ENCODE measurements at regions not wholly inside any gene's neighbourhood (a gene's known extent, or its start where the extent isn't known, plus 50 kb on each side); places are given as distances from the start of the nearest gene placed in this dataset.
"Not testable (repeated sequence)": the region's sequence is repeated elsewhere in the genome, so short reads cannot be mapped to it uniquely, and the experiment has no call there.

DNA sequence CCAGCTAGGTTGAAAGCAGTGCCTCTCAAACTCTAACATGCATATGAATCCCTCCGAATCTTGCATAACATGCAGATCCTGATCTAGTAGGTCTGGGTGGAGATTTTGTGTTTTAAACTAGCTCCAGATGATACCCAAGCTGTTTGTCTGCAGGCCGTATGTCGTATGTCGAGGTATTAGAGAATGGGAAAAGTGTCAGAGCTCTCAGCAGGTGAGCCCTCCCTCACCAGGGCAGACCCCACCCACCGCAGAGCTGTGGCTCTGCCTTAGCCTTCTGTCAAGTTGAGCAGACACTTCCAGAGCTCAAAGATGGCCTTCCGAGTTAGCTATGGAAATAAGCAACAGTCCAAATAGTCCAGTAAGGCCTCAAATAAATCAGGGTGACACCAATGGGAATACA lies 83.2 kb upstream of the MAP3K1 start:
- no peak for DNase-seq (ENCODE audit: low read depth in 2 of 2)
- TF ChIP-seq, protein P1, sequence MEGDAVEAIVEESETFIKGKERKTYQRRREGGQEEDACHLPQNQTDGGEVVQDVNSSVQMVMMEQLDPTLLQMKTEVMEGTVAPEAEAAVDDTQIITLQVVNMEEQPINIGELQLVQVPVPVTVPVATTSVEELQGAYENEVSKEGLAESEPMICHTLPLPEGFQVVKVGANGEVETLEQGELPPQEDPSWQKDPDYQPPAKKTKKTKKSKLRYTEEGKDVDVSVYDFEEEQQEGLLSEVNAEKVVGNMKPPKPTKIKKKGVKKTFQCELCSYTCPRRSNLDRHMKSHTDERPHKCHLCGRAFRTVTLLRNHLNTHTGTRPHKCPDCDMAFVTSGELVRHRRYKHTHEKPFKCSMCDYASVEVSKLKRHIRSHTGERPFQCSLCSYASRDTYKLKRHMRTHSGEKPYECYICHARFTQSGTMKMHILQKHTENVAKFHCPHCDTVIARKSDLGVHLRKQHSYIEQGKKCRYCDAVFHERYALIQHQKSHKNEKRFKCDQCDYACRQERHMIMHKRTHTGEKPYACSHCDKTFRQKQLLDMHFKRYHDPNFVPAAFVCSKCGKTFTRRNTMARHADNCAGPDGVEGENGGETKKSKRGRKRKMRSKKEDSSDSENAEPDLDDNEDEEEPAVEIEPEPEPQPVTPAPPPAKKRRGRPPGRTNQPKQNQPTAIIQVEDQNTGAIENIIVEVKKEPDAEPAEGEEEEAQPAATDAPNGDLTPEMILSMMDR (IDR thresholded peaks at IDR 0.05; ENCODE audit: low read depth, low read length) = no peak
- H3K4me3 ChIP-seq (replicated peaks in 1 of 2; ENCODE audit: low read depth in 2 of 2, low read length in 2 of 2) = no peak overlapping the region

DNA sequence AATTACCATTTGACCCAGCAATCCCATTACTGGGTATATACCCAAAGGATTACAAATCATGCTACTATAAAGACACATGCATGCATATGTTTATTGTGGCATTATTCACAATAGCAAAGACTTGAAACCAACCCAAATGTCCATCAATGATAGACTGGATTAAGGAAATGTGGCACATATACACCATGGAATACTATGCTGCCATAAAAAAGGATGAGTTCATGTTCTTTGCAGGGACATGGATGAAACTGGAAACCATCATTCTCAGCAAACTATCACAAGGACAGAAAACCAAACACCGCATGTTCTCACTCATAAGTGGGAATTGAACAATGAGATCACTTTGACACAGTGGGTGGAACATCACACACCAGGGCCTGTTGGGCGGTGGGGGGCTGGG lies 83.9 kb upstream of the MAP3K1 start:
- H3K4me3 ChIP-seq (replicated peaks in 1 of 2; ENCODE audit: low read depth in 2 of 2, low read length in 2 of 2); DNase-seq (ENCODE audit: low read depth in 2 of 2): not testable (repeated sequence)

DNA sequence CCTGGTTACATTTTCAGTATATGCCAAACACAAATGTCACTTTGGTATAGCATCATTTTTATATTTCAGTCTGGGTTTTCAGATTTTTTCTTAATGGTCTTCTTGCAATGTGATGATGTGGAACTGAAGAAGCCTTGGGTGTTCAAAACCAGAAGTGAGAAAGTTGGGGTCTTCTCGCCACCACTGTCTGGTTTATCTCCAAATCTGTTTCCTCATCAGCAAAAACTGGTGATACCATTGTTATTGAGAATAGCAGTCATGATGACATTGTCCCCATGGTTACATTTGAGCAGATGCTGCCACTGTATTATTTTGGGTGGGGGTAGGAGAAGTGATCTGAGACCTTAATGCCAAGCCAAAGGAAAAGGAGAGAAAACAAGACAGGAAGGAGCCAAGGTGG lies 85.9 kb upstream of the MAP3K1 start:
- TF ChIP-seq, protein P1 (IDR thresholded peaks at IDR 0.05; ENCODE audit: low read depth, low read length) = no peak
- H3K4me3 ChIP-seq (replicated peaks in 1 of 2; ENCODE audit: low read depth in 2 of 2, low read length in 2 of 2) = no peak overlapping the region
- DNase-seq (ENCODE audit: low read depth in 2 of 2) = no peak

DNA sequence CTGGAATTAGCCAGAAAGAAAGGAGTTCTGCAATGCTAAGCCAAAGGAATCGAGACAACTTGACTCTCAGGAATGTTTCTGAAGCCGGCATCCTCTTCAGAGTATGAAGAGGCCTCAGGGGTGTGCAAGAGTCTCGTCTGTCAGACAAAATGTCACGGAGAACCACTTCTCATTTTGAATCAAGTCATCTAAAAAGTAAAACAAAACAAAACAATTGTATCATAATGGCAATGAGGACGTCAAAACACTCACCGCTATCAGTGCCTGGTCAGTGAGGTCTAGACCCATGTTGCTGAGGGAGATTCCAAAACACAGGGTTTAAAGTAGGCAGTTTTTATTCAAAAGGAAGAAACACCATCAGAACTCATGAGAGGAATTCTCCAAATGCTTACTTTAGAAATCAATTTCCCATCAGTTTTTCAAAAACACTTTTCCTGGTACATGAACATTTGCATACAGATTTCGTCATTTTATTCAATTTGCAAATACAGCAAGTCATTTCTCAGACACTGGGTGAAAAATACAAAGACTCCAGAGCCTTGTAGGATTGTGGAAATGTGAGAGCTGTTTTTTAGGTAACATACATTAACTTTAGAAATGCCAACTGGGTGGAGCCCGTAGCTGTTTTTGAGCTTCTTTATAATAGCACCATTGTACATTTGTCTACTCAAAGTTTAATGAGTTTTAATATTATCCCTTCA lies 89.5 kb upstream of the MAP3K1 start:
- no peak overlapping the region for H3K4me3 ChIP-seq (replicated peaks in 1 of 2; ENCODE audit: low read depth in 2 of 2, low read length in 2 of 2)
- TF ChIP-seq, protein P1 (IDR thresholded peaks at IDR 0.05; ENCODE audit: low read depth, low read length) = no peak
- peak; percentile 3 to 4 for DNase-seq (ENCODE audit: low read depth in 2 of 2)

DNA sequence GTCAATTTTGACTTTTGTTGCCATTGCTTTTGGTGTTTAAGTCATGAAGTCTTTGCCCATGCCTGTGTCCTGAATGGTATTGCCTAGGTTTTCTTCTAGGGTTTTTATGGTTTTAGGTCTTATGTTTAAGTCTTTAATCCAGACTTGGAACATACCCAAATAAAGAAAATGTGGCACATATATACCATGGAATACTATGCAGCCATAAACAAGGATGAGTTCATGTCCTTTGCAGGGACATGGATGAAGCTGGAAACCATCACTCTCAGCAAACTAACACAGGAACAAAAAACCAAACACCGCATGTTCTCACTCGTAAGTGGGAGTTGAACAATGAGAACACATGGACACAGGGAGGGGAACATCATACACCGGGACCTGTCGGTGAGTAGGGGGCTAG lies 90.5 kb upstream of the MAP3K1 start:
- DNase-seq (ENCODE audit: low read depth in 2 of 2); H3K4me3 ChIP-seq (replicated peaks in 1 of 2; ENCODE audit: low read depth in 2 of 2, low read length in 2 of 2): not testable (repeated sequence)

DNA sequence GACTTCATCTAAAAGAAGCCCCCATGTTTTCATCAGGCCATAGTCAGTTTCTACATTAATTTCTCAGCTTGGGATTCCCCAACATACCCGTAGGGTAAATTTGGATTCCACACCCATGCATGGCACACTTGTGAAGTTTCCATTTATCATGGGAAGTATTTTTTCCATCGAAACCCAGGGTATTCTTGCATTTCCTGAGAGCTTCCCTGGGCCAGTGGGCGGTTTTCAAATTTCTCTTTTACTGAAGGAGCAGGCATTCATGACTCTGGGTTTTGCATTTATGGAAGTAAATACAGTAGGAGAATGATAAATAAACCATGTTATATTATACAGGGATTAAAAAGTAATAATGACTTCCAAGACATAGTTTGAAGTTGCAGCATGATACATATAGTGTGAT lies 93.0 kb upstream of the MAP3K1 start:
- no peak overlapping the region for H3K4me3 ChIP-seq (replicated peaks in 1 of 2; ENCODE audit: low read depth in 2 of 2, low read length in 2 of 2)
- DNase-seq (ENCODE audit: low read depth in 2 of 2) = no peak

DNA sequence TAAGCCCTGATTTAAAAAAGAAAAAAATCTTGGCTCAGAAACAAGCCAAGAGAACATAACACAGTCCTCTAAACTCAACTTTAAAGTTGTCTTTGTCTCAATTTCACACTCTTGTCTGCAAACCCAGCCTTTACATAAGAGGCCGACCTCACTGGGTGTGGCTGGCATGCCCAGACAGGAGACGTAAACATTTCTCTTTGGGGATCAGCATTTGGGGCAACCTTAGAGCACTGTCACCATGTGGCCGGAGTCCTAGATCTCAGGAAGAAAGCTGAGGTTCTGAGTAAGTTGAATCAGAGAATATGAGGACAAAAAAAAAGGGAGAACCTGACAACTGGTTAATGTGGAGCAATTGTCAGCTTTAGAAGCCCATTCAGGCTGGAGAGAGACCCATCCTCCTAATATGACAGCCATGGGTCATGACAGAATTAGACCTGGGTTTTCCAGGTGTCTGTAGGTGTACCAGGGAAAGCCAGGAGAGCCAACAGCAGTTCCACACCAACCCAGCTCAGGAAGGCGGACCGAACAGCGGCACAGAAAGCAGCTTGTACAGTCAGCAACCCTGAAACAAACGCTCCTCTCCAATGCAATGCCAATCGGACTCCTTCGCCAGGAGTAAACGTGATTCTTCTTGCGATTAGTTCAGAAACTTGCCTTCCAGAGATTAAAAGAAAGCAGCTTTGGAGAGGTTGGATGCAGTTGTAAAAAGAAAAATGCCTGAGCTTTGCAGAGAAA lies 97.9 kb upstream of the MAP3K1 start:
- DNase-seq (ENCODE audit: low read depth in 2 of 2) = no peak
- no peak overlapping the region for H3K4me3 ChIP-seq (replicated peaks in 1 of 2; ENCODE audit: low read depth in 2 of 2, low read length in 2 of 2)
- TF ChIP-seq, protein P1 (IDR thresholded peaks at IDR 0.05; ENCODE audit: low read depth, low read length) = no peak

More for the DNA sequence above, 93.0 kb upstream of the MAP3K1 start:
- TF ChIP-seq, protein P1 (IDR thresholded peaks at IDR 0.05; ENCODE audit: low read depth, low read length) = no peak

DNA sequence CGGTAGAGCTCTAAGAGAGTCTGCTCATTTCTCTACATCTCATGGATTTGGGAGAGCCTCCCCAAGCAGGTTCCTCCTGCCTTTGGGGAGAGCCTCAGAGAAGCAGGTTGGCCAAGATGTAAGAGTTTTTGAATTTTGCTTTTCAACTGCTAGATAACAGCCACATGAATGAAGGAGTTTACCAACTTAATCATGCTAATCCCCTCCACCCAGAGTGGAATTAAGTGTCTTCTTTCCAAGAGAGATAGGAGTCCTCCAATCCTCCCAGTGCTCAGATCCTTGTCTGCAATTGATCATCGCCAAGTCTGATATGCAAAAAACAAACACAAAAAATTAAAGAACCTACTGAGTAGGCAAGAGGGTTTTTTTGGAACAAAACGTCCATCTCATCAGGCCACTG lies 99.4 kb upstream of the MAP3K1 start:
- H3K4me3 ChIP-seq (replicated peaks in 1 of 2; ENCODE audit: low read depth in 2 of 2, low read length in 2 of 2) = no peak overlapping the region
- TF ChIP-seq, protein P1 (IDR thresholded peaks at IDR 0.05; ENCODE audit: low read depth, low read length) = no peak
- no peak for DNase-seq (ENCODE audit: low read depth in 2 of 2)
